ENCODE measurements at regions not wholly inside any gene's neighbourhood (a gene's known extent, or its start where the extent isn't known, plus 50 kb on each side); places are given as distances from the start of the nearest gene placed in this dataset.

- TF ChIP-seq EZH2 (IDR thresholded peaks at IDR 0.05) (no peak), POLR2AphosphoS5 (IDR thresholded peaks at IDR 0.05; ENCODE audit: borderline replicate concordance, low read depth, low read length) (no peak)
These were observed 97.9 kb upstream of the TSHZ2 start for GRCh38 chr20:52874241-52874640.

All from SK-N-MC (cell line).